ENCODE measurements at regions not wholly inside any gene's neighbourhood (a gene's known extent, or its start where the extent isn't known, plus 50 kb on each side); places are given as distances from the start of the nearest gene placed in this dataset.

DNA sequence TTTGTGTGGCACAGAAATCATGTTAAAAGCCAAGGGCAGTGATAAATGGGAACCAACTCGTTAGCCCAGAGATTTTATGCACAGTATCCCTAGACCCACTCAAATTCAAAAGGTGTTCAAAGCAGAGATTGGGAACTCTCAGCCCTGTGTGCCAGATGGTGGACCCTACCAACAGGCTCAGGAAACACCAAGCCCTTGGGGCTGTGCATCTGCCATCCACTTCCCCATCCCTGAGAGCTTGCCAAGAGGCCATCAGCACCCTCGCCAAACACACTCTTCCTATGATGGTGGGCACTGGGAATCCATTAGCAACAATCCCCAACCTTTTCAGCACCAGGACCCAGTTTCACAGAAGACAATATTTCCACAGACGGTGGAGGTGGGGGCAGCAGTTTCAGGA lies 194.2 kb upstream of the NFIA start:
- TF ChIP-seq, protein P1, sequence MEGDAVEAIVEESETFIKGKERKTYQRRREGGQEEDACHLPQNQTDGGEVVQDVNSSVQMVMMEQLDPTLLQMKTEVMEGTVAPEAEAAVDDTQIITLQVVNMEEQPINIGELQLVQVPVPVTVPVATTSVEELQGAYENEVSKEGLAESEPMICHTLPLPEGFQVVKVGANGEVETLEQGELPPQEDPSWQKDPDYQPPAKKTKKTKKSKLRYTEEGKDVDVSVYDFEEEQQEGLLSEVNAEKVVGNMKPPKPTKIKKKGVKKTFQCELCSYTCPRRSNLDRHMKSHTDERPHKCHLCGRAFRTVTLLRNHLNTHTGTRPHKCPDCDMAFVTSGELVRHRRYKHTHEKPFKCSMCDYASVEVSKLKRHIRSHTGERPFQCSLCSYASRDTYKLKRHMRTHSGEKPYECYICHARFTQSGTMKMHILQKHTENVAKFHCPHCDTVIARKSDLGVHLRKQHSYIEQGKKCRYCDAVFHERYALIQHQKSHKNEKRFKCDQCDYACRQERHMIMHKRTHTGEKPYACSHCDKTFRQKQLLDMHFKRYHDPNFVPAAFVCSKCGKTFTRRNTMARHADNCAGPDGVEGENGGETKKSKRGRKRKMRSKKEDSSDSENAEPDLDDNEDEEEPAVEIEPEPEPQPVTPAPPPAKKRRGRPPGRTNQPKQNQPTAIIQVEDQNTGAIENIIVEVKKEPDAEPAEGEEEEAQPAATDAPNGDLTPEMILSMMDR (IDR thresholded peaks at IDR 0.05): no peak

DNA sequence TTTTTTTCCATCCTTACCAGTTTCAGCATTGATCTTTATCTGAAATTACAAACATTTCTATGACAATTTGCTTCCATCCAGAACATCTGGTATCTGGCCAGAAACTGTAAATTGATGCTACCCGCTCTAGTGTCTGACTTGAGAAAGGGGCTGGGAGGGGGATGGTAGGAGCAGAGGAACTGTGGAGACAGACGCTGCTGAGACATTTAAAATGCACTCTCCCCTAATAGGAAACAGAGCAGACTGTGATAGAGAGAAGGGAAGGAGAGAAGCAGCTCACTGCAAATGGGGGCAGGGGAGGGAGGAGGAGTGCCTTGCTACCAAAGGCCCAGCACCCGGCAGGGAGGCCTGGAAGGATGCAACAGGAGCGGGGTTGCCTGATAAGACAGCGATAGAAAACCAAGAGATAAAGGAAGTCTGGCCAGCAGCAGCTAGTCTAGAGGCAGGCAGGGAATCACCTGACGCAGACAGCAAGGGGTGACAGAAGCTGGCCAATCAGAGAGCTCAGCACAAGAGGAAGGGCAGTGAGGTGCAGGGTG lies 195.5 kb upstream of the NFIA start:
- TF ChIP-seq, protein P1 (IDR thresholded peaks at IDR 0.05): no peak

DNA sequence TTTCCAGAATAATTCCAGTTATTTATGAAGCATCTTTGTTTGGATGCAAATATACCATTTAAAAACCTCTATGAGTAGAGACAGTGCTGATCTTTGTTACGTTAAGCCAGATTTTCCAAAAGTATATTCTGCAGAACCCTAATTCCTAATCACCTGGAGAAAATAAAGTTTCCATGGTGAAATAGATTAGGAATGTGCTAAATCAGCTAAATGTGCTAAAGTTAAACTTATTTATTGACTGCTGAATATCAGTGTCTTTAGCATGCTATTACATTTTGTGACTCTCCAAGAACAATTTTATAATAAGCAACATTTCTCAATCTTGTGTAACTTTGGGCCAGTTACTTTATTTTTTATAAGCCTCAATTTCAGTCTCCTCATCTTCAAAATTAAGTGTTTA lies 196.3 kb upstream of the NFIA start:
- TF ChIP-seq, protein P1 (IDR thresholded peaks at IDR 0.05): no peak

DNA sequence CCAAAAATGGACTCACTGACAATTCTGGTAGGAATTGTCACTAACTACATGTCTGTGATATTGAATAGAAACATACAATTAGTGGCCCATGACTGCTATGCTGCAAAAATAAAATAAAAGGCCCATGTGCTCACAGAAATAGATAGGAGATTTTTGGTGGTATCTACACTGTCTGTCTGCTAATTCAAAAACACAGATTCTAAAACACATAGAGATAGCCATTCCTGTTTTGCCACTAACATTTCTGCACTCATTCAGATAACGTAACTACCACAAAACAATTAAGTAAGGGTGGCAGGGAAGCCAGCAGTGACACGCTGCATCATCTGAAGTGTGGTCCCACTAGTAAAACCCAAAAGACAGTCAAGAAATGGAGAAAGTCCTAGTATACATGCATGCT lies 202.2 kb upstream of the NFIA start:
- TF ChIP-seq, protein P1 (IDR thresholded peaks at IDR 0.05): no peak

DNA sequence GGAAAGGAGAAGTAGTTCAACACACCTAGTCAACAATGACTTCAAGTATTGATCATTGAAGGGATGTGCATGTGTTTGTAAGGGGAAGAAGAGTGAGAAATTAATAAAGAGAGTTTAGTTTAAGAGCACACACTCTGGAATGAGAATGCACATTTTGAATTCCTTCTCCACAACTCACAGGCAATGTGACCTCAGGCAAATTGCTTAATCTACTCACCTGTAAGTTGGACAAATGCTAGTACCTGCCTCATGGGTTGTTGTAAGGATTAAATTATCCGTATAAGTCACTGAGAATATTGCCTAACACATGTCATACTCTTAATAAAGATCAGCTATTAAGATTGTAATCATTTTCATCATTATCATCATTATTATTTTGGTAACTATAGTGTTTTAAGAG lies 204.0 kb upstream of the NFIA start:
- TF ChIP-seq, protein P1 (IDR thresholded peaks at IDR 0.05): no peak

DNA sequence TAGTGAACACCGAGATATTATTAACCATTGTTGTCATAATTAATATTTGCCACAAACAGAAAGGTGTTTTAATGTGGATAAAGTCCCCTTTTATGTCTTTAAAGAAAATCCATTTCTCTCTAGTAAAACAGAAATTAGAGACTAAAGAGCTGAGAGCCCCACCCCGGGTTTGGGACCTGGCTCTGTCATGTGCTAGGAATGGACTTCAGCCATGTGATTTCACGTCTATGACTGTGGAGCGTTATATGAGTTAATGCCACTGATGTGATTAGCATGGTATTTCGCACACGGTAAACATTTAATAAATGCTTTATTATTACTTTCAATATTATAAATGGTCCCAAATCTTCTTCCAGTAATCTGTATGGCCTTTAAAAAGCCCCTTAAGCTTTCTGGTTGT lies 205.0 kb upstream of the NFIA start:
- TF ChIP-seq, protein P1 (IDR thresholded peaks at IDR 0.05): no peak

DNA sequence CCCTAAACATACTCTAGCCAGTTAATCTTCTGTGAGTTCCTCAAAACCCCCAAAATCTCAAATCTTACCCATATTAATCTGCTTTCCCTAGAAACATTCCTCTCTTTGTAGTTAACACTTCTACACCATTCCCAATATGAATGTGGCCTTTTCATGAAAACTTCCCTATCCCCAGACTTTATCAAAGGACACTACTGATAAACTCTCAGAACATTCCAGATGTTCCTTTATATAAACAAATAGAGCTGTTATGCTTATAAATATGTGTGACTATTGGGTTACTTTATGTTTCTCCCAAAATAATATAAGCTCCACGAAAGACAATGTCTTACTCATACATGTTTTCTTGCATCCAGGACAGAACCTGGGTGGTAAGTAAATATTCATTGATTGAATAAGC lies 205.4 kb upstream of the NFIA start:
- TF ChIP-seq, protein P1 (IDR thresholded peaks at IDR 0.05): no peak

DNA sequence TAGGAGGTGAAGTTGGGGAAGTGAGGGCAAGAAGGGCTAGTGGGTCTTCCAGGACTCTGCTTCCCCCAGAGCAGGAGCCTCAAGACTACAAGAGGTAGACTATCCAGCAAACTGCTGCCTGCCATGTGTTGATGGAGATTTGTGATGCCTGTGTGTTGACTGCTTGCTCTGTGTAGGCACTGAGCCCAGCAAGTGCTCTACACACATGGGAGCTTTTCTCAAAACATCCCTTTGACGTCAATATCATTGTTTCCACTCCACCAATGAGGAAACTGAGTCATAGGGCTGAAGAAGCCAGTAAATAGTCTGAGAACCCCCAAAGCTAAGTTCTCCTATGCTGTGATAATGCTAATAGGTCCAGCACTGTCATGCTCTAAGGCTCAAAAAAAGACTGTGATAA lies 207.2 kb upstream of the NFIA start:
- TF ChIP-seq, protein P1 (IDR thresholded peaks at IDR 0.05): no peak
